Keratinocyte (primary cell): ENCODE measurements at regions not wholly inside any gene's neighbourhood (a gene's known extent, or its start where the extent isn't known, plus 50 kb on each side); places are given as distances from the start of the nearest gene placed in this dataset.

ENCODE experiments used
- DNase-seq: peaks from one replicate; pipeline ENCODE4 v3.0.0-alpha.2; 2011; ENCODE audit warnings: low read depth, missing footprints, low spot score
- FAIRE-seq: peaks from 2 replicates; lab custom pipeline; 2011; peaks lifted over from hg19 to GRCh38; lab: Jason Lieb, UNC
- H2AFZ ChIP-seq: 2 replicates; pipeline ENCODE4 v1.6.0; 2012; ENCODE audit warnings: low read length, control low read depth, inconsistent platforms; ENCODE audit not compliant: control insufficient read depth
- H3K27ac ChIP-seq: 2 replicates; pipeline ENCODE4 v1.5.1; 2011; ENCODE audit warnings: low read length; ENCODE audit not compliant: control insufficient read depth, insufficient read depth
- H3K27me3 ChIP-seq: 3 replicates; pipeline ENCODE4 v1.6.0; 2011; ENCODE audit warnings: low read length; ENCODE audit not compliant: control insufficient read depth, insufficient read depth; ENCODE audit errors: extremely low read depth
- H3K36me3 ChIP-seq, 2 experiments: 2 replicates in 1 of 2; 3 replicates in 1 of 2; pipeline ENCODE4 v1.5.1; 2011; ENCODE audit warnings: low read length in 2 of 2, mild to moderate bottlenecking in 1 of 2; ENCODE audit not compliant: control insufficient read depth in 2 of 2, insufficient read depth in 2 of 2; ENCODE audit errors: extremely low read depth in 1 of 2
- H3K4me1 ChIP-seq: 3 replicates; pipeline ENCODE4 v1.5.1; 2011; ENCODE audit warnings: low read length; ENCODE audit not compliant: control insufficient read depth, insufficient read depth; ENCODE audit errors: extremely low read depth
- H3K4me2 ChIP-seq: 3 replicates; pipeline ENCODE4 v1.6.0; 2011; ENCODE audit warnings: low read depth, low read length; ENCODE audit not compliant: control insufficient read depth, insufficient read depth; ENCODE audit errors: extremely low read depth
- H3K4me3 ChIP-seq, 3 experiments: fragments of 200-600 bp in 1 of 3; sonication (generic) in 1 of 3; 2 replicates in 2 of 3; 3 replicates in 1 of 3; pipeline ENCODE4 v1.5.1; 2011 to 2016; ENCODE audit warnings: low read length in 3 of 3, mild to moderate bottlenecking in 3 of 3, control low read depth in 2 of 3, inconsistent platforms in 1 of 3, low read depth in 1 of 3, mixed read lengths in 1 of 3, mixed run types in 1 of 3, moderate library complexity in 1 of 3; ENCODE audit not compliant: control insufficient read depth in 2 of 3, insufficient read depth in 2 of 3; ENCODE audit errors: extremely low read depth in 1 of 3
- H3K79me2 ChIP-seq: 2 replicates; pipeline ENCODE4 v1.6.0; 2012; ENCODE audit warnings: low read length; ENCODE audit not compliant: control insufficient read depth, insufficient read depth
- H3K9ac ChIP-seq: 3 replicates; pipeline ENCODE4 v1.6.0; 2011; ENCODE audit warnings: low read length; ENCODE audit not compliant: control insufficient read depth, insufficient read depth; ENCODE audit errors: extremely low read depth
- H3K9me1 ChIP-seq: 3 replicates; pipeline ENCODE4 v1.6.0; 2011; ENCODE audit warnings: low read length; ENCODE audit not compliant: control insufficient read depth, insufficient read depth; ENCODE audit errors: extremely low read depth
- H3K9me3 ChIP-seq: 2 replicates; pipeline ENCODE4 v1.5.1; 2012; ENCODE audit warnings: low read depth, low read length; ENCODE audit not compliant: control insufficient read depth
- H4K20me1 ChIP-seq: 3 replicates; pipeline ENCODE4 v1.6.0; 2011; ENCODE audit warnings: low read length; ENCODE audit not compliant: control insufficient read depth, insufficient read depth; ENCODE audit errors: extremely low read depth
- EZH2 ChIP-seq: IDR thresholded peaks from one replicate; pipeline ENCODE4 v1.6.1; 2012; ENCODE audit warnings: inconsistent platforms, mild to moderate bottlenecking, low read length, moderate library complexity
- dilution Hi-C: fragments of 300-500 bp; cut with MboI; formaldehyde crosslinking; loops from one replicate; pipeline ENCODE4 v1.7.0; 2020; ENCODE audit warnings: low sequenced_read_pairs; ENCODE audit not compliant: extremely low pct_ligation_motif_present
- TF ChIP-seq, protein P1 (sequence below), 3 experiments: IDR thresholded peaks in 1 of 3; conservative IDR thresholded peaks in 1 of 3; optimal IDR thresholded peaks in 1 of 3; 2 replicates in 2 of 3; 3 replicates in 1 of 3; pipeline versions ENCODE3 to v1.5.1; 2011; ENCODE audit warnings: low read length in 3 of 3, mild to moderate bottlenecking in 3 of 3, moderate library complexity in 2 of 3, control low read depth in 1 of 3, inconsistent platforms in 1 of 3; ENCODE audit not compliant: insufficient read depth in 2 of 3; ENCODE audit errors: extremely low read depth in 1 of 3

DNA sequence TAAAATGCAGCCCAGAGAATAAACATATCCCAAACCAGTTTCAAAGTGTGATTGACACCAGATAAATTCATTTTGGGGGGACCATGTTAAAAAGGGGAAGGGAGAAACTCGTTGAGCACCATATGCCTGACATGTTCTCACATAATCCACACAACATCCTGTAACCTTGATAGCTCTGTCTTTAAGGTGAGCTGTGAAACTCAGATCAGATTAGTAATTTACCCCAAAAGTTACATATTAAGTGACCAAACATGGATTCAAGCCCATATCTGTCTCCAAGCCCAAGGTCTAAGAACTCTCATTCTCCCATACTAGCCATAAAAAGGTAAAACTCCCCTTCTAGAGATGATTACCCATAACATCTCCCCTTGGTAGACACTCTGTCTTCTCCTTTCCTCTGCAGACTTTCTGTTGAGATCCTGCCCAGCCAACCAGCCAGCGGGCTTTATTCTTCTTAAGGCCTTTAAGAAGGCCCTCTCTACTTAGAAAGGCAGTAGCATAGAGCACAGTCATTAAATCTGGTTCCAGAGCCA, 150.7 kb downstream of the CCDC34 start:
- H4K20me1 ChIP-seq: no peaks in the 10 kb centered on the region
- no peaks in the 10 kb centered on the region for H3K9me3 ChIP-seq
- no peaks in the 10 kb centered on the region for H3K36me3 ChIP-seq
- H3K4me3 ChIP-seq: no peak overlapping the region
- TF ChIP-seq EZH2: no peak
- TF ChIP-seq, protein P1, sequence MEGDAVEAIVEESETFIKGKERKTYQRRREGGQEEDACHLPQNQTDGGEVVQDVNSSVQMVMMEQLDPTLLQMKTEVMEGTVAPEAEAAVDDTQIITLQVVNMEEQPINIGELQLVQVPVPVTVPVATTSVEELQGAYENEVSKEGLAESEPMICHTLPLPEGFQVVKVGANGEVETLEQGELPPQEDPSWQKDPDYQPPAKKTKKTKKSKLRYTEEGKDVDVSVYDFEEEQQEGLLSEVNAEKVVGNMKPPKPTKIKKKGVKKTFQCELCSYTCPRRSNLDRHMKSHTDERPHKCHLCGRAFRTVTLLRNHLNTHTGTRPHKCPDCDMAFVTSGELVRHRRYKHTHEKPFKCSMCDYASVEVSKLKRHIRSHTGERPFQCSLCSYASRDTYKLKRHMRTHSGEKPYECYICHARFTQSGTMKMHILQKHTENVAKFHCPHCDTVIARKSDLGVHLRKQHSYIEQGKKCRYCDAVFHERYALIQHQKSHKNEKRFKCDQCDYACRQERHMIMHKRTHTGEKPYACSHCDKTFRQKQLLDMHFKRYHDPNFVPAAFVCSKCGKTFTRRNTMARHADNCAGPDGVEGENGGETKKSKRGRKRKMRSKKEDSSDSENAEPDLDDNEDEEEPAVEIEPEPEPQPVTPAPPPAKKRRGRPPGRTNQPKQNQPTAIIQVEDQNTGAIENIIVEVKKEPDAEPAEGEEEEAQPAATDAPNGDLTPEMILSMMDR (optimal IDR thresholded peaks at IDR 0.05 in 1 of 3, IDR thresholded peaks at IDR 0.05 in 1 of 3, conservative IDR thresholded peaks at IDR 0.05 in 1 of 3; ENCODE audit: extremely low read depth in 1 of 3, insufficient read depth in 2 of 3, low read length in 3 of 3): no peak
- FAIRE-seq (no peak), DNase-seq (no peak)
- dilution Hi-C loops: no loop called here
- H3K9me1 ChIP-seq: no peaks in the 10 kb centered on the region
- H3K79me2 ChIP-seq: no peaks in the 10 kb centered on the region
- no peaks in the 10 kb centered on the region for H3K27me3 ChIP-seq
- H3K9ac ChIP-seq: no peak overlapping the region
- no peak overlapping the region for H3K4me2 ChIP-seq
- peaks cover 32% of the 10 kb centered on the region for H3K4me1 ChIP-seq
- no peak overlapping the region for H3K27ac ChIP-seq
- H2AFZ ChIP-seq: no peak overlapping the region

DNA sequence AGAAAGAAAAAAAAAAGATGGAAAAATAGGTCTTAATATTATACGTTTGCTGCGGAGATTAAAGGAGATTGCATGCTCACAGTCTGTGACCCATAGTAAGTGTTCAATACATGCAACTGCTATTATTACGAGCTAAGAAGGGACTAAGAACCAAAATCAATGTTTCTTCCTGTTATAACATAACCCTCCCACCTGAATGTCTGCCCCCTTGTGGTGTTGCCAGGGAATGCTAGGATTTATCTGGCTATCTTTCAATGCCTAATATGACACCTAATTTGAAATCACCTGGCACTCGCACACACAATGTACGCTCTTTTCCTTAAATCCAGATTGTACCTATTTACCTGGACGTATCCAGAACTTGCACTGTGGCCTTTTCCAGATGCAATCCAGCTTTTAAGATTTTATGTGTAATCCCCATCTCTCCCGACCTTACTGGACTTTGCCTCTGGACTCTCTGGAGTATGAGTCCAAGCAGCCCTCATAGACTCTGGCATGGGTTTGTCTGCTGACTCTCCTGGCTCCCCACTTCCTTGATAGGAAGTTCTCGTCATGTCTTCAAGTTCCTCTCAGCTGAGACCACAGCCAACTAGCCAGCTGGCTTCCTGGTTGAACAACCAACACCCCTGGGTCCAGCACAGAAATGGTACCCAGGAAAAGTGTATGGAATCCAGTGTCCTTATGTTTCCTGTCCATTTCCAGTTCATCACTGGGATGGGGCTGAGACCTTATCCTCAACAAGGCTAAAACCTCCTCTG, 151.5 kb downstream of the CCDC34 start:
- Histone ChIP-seq H3K79me2 (no peaks in the 10 kb centered on the region), H2AFZ (no peak overlapping the region), H3K4me3 (no peak overlapping the region), H3K9me1 (no peaks in the 10 kb centered on the region), H3K36me3 (no peaks in the 10 kb centered on the region), H3K9me3 (no peaks in the 10 kb centered on the region), H3K27me3 (no peaks in the 10 kb centered on the region), H3K27ac (no peak overlapping the region), H3K4me1 (peaks cover 32% of the 10 kb centered on the region), H4K20me1 (no peaks in the 10 kb centered on the region), H3K9ac (no peak overlapping the region), H3K4me2 (no peak overlapping the region)
- FAIRE-seq (no peak), DNase-seq (no peak)
- TF ChIP-seq EZH2: no peak
- TF ChIP-seq, protein P1 (optimal IDR thresholded peaks at IDR 0.05 in 1 of 3, IDR thresholded peaks at IDR 0.05 in 1 of 3, conservative IDR thresholded peaks at IDR 0.05 in 1 of 3; ENCODE audit: extremely low read depth in 1 of 3, insufficient read depth in 2 of 3, low read length in 3 of 3): peak; percentile 28 to 44 (median 41)
- dilution Hi-C loops: no loop called here
